Stromal cell of bone marrow (primary cell): ENCODE measurements at regions not wholly inside any gene's neighbourhood (a gene's known extent, or its start where the extent isn't known, plus 50 kb on each side); places are given as distances from the start of the nearest gene placed in this dataset.
"Not testable (repeated sequence)": the region's sequence is repeated elsewhere in the genome, so short reads cannot be mapped to it uniquely, and the experiment has no call there.

ENCODE experiments used
- DNase-seq: peaks from one replicate; pipeline ENCODE4 v3.0.0-alpha.2; 2012; ENCODE audit warnings: low read depth

- no peak for DNase-seq
These were observed 192.8 kb upstream of the ROBO1 start for GRCh38 chr3:79960594-79960993.

- DNase-seq, result no peak
These were observed 189.3 kb upstream of the ROBO1 start for GRCh38 chr3:79957066-79957465.

GRCh38 chr3:79954756-79955155 lies 187.0 kb upstream of the ROBO1 start:
- no peak for DNase-seq

GRCh38 chr3:79953591-79954101 lies 185.8 kb upstream of the ROBO1 start:
- no peak for DNase-seq

- not testable (repeated sequence) for DNase-seq
These were observed 183.6 kb upstream of the ROBO1 start for GRCh38 chr3:79951426-79951825.

GRCh38 chr3:79947957-79948356 lies 180.2 kb upstream of the ROBO1 start:
- no peak for DNase-seq

- no peak for DNase-seq
These were observed 179.7 kb upstream of the ROBO1 start for GRCh38 chr3:79947469-79947868.

GRCh38 chr3:79937567-79937966 lies 169.8 kb upstream of the ROBO1 start:
- DNase-seq, result no peak

- no peak for DNase-seq
These were observed 162.4 kb upstream of the ROBO1 start for GRCh38 chr3:79930196-79930595.

GRCh38 chr3:79928687-79929408 lies 161.1 kb upstream of the ROBO1 start:
- no peak for DNase-seq

- DNase-seq, result no peak
These were observed 158.7 kb upstream of the ROBO1 start for GRCh38 chr3:79926522-79926921.

GRCh38 chr3:79922633-79923032 lies 154.8 kb upstream of the ROBO1 start:
- DNase-seq, result no peak

GRCh38 chr3:79917561-79917960 lies 149.8 kb upstream of the ROBO1 start:
- no peak for DNase-seq

GRCh38 chr3:79910337-79910736 lies 142.5 kb upstream of the ROBO1 start:
- DNase-seq, result no peak

GRCh38 chr3:79906106-79906505 lies 138.3 kb upstream of the ROBO1 start:
- no peak for DNase-seq

- DNase-seq, result no peak
These were observed 134.4 kb upstream of the ROBO1 start for GRCh38 chr3:79902151-79902550.

- DNase-seq, result no peak
These were observed 131.1 kb upstream of the ROBO1 start for GRCh38 chr3:79898907-79899306.

- DNase-seq, result no peak
These were observed 128.3 kb upstream of the ROBO1 start for GRCh38 chr3:79896086-79896485.

- no peak for DNase-seq
These were observed 119.4 kb upstream of the ROBO1 start for GRCh38 chr3:79887213-79887612.

GRCh38 chr3:79886204-79886603 lies 118.4 kb upstream of the ROBO1 start:
- no peak for DNase-seq

- DNase-seq, result no peak
These were observed 117.6 kb upstream of the ROBO1 start for GRCh38 chr3:79885407-79885806.

- no peak for DNase-seq
These were observed 116.6 kb upstream of the ROBO1 start for GRCh38 chr3:79884354-79884753.

- no peak for DNase-seq
These were observed 113.6 kb upstream of the ROBO1 start for GRCh38 chr3:79881431-79881830.

- no peak for DNase-seq
These were observed 110.9 kb upstream of the ROBO1 start for GRCh38 chr3:79878708-79879107.
